DND-41 (cell line): ENCODE measurements at regions not wholly inside any gene's neighbourhood (a gene's known extent, or its start where the extent isn't known, plus 50 kb on each side); places are given as distances from the start of the nearest gene placed in this dataset.

Source experiments
- ATAC-seq: fragments of 200-7000 bp; cut with Tn5 transposase; 3 replicates; pipeline ENCODE4 v1.9.1; 2021; ENCODE audit warnings: low read depth; ENCODE audit not compliant: insufficient read depth
- DNase-seq: peaks from one replicate; pipeline ENCODE4 v3.0.0-alpha.2; 2020
- H2AFZ ChIP-seq: 2 replicates; pipeline ENCODE4 v1.6.0; 2012; ENCODE audit warnings: low read depth, low read length
- H3K27ac ChIP-seq: 2 replicates; pipeline ENCODE4 v1.5.1; 2012; ENCODE audit warnings: low read length, inconsistent platforms
- H3K27me3 ChIP-seq: fragments of 200-600 bp; sonication (generic); 2 replicates; pipeline ENCODE4 v1.6.0; 2012; ENCODE audit warnings: low read length, mild to moderate bottlenecking, inconsistent platforms; ENCODE audit not compliant: insufficient read depth, poor library complexity
- H3K36me3 ChIP-seq: 2 replicates; pipeline ENCODE4 v1.5.1; 2012; ENCODE audit warnings: low read length, inconsistent platforms; ENCODE audit not compliant: insufficient read depth
- H3K4me1 ChIP-seq: 2 replicates; pipeline ENCODE4 v1.5.1; 2012; ENCODE audit warnings: mild to moderate bottlenecking, low read length; ENCODE audit not compliant: insufficient read depth
- H3K4me2 ChIP-seq: 2 replicates; pipeline ENCODE4 v1.6.0; 2012; ENCODE audit warnings: mild to moderate bottlenecking, moderate library complexity, low read length, inconsistent platforms; ENCODE audit not compliant: insufficient read depth
- H3K4me3 ChIP-seq, 2 experiments: fragments of 200-600 bp in 1 of 2; shearing (Covaris generic) in 1 of 2; 2 replicates each; pipeline ENCODE4 v1.5.1; 2012 to 2016; ENCODE audit warnings: inconsistent platforms in 2 of 2, low read length in 2 of 2, mild to moderate bottlenecking in 2 of 2, low read depth in 1 of 2, moderate library complexity in 1 of 2
- H3K79me2 ChIP-seq: 2 replicates; pipeline ENCODE4 v1.6.0; 2012; ENCODE audit warnings: low read length, inconsistent platforms; ENCODE audit not compliant: insufficient read depth
- H3K9ac ChIP-seq: 2 replicates; pipeline ENCODE4 v1.6.0; 2012; ENCODE audit warnings: low read depth, mild to moderate bottlenecking, inconsistent platforms, low read length, moderate library complexity
- H3K9me3 ChIP-seq: 2 replicates; pipeline ENCODE4 v1.5.1; 2012; ENCODE audit warnings: low read length, moderate library complexity, mild to moderate bottlenecking, inconsistent platforms; ENCODE audit not compliant: insufficient read depth, severe bottlenecking
- H4K20me1 ChIP-seq: 2 replicates; pipeline ENCODE4 v1.6.0; 2012; ENCODE audit warnings: low read length; ENCODE audit not compliant: insufficient read depth
- CTCF ChIP-seq: IDR thresholded peaks from 2 replicates; pipeline ENCODE4 v1.5.1; 2012; ENCODE audit warnings: borderline replicate concordance, low read length, moderate library complexity, mild to moderate bottlenecking; ENCODE audit not compliant: poor library complexity, severe bottlenecking; ENCODE audit errors: extremely low read depth
- EZH2 ChIP-seq: IDR thresholded peaks from 3 replicates; pipeline ENCODE4 v1.6.1; 2012; ENCODE audit warnings: borderline replicate concordance, low read depth, mild to moderate bottlenecking, moderate library complexity, low read length, inconsistent platforms; ENCODE audit not compliant: severe bottlenecking

- no peak overlapping the region for H3K27ac ChIP-seq
- H3K4me1 ChIP-seq, result no peaks in the 10 kb centered on the region
- H3K36me3 ChIP-seq, result no peaks in the 10 kb centered on the region
- no peaks in the 10 kb centered on the region for H3K79me2 ChIP-seq
- ATAC-seq (no peak), DNase-seq (no peak)
- no peaks in the 10 kb centered on the region for H4K20me1 ChIP-seq
- no peak overlapping the region for H2AFZ ChIP-seq
- no peak overlapping the region for H3K9ac ChIP-seq
- no peak overlapping the region for H3K4me2 ChIP-seq
- no peaks in the 10 kb centered on the region for H3K9me3 ChIP-seq
- H3K4me3 ChIP-seq, result no peak overlapping the region
- peaks cover 9% of the 10 kb centered on the region for H3K27me3 ChIP-seq
- TF ChIP-seq CTCF (no peak), EZH2 (no peak)
Measured at GRCh38 chr12:114018669-114019068, 52.5 kb upstream of the RBM19 start.
